GM21360 (cell line): ENCODE measurements at regions not wholly inside any gene's neighbourhood (a gene's known extent, or its start where the extent isn't known, plus 50 kb on each side); places are given as distances from the start of the nearest gene placed in this dataset.

Source experiments
- ATAC-seq: cut with Tn5 transposase; IDR thresholded peaks from one replicate; pipeline ENCODE4 v1.9.1; 2021; ENCODE audit warnings: mild to moderate bottlenecking, moderate library complexity; ENCODE audit not compliant: unreplicated experiment

- no peak for ATAC-seq
These were observed 54.1 kb upstream of the FOXQ1 start for GRCh38 chr6:1257778-1258177.

- ATAC-seq: no peak
These were observed 55.4 kb upstream of the FOXQ1 start for GRCh38 chr6:1256435-1257008.

GRCh38 chr6:1255636-1256365 is 56.1 kb upstream of the FOXQ1 start:
- ATAC-seq: no peak

GRCh38 chr6:1254326-1254725 is 57.6 kb upstream of the FOXQ1 start:
- ATAC-seq: no peak

- ATAC-seq: no peak
These were observed 58.1 kb upstream of the FOXQ1 start for GRCh38 chr6:1253816-1254215.

GRCh38 chr6:1251198-1252155 is 60.4 kb upstream of the FOXQ1 start:
- no peak for ATAC-seq

- ATAC-seq: no peak
These were observed 61.3 kb upstream of the FOXQ1 start for GRCh38 chr6:1250489-1251197.

- no peak for ATAC-seq
These were observed 64.0 kb upstream of the FOXQ1 start for GRCh38 chr6:1247894-1248293.

- ATAC-seq: no peak
These were observed 64.8 kb upstream of the FOXQ1 start for GRCh38 chr6:1247056-1247455.

- no peak for ATAC-seq
These were observed 67.0 kb upstream of the FOXQ1 start for GRCh38 chr6:1244941-1245340.

GRCh38 chr6:1244278-1244677 is 67.6 kb upstream of the FOXQ1 start:
- no peak for ATAC-seq

- no peak for ATAC-seq
These were observed 69.5 kb upstream of the FOXQ1 start for GRCh38 chr6:1242446-1242845.

- no peak for ATAC-seq
These were observed 69.9 kb upstream of the FOXQ1 start for GRCh38 chr6:1242021-1242420.

- ATAC-seq: no peak
These were observed 71.1 kb upstream of the FOXQ1 start for GRCh38 chr6:1240766-1241318.

GRCh38 chr6:1239805-1240204 is 72.1 kb upstream of the FOXQ1 start:
- no peak for ATAC-seq

- ATAC-seq: no peak
These were observed 73.9 kb upstream of the FOXQ1 start for GRCh38 chr6:1238040-1238439.

- no peak for ATAC-seq
These were observed 74.3 kb upstream of the FOXQ1 start for GRCh38 chr6:1237636-1238035.

- ATAC-seq: no peak
These were observed 76.1 kb upstream of the FOXQ1 start for GRCh38 chr6:1235825-1236224.

- ATAC-seq: no peak
These were observed 78.0 kb upstream of the FOXQ1 start for GRCh38 chr6:1233924-1234323.

- ATAC-seq: no peak
These were observed 79.3 kb upstream of the FOXQ1 start for GRCh38 chr6:1232578-1232977.

- no peak for ATAC-seq
These were observed 80.0 kb upstream of the FOXQ1 start for GRCh38 chr6:1231941-1232340.
